ENCODE measurements at regions not wholly inside any gene's neighbourhood (a gene's known extent, or its start where the extent isn't known, plus 50 kb on each side); places are given as distances from the start of the nearest gene placed in this dataset.

DNA sequence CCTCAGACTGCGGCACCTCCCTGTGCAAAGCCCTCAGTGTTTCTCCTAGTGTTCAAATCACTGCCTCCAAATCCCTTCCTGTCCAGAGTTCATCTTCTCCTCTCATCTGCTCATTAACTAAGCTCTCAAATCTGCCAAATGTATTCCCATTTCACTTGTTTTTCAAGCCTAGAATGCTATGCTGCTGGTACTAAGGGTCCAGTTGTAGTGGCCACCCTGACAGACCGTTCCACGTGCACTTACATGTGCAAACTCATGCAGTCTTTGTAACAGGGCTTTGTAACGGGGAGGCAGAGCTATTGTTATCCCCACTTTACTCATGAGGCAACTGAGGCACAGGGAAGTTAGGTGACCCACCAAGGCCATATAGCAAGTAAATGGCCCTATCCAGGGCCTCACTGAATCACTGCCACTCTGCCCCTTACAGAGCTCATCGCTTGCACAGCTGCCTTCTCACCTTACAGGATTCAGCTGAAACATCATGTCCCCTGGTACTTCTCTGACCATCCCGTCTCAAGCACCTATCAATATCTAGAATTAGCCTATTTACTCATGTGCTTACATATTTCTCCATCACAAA lies 153.0 kb upstream of the PDE1C start:
- H4K20me1 ChIP-seq (ENCODE audit: insufficient read depth, low read length): no peaks in the 10 kb centered on the region
- intact Hi-C loops (cut with micrococcal nuclease; ENCODE audit: unreplicated experiment): no loop called here
- no peaks in the 10 kb centered on the region for H3K36me3 ChIP-seq (ENCODE audit: insufficient read depth, low read length)
- no peaks in the 10 kb centered on the region for H3K9me2 ChIP-seq (ENCODE audit: insufficient read depth, low read length)
- ChIA-PET POLR2A (no interaction called here), CTCF (ENCODE audit: unreplicated experiment) (no interaction called here)
- no peak overlapping the region for H3K27ac ChIP-seq (ENCODE audit: low read depth, low read length, poor library complexity, severe bottlenecking)
- no peak overlapping the region for H3K4me2 ChIP-seq (ENCODE audit: low read length)
- H3K4me3 ChIP-seq (ENCODE audit: low read depth, low read length, poor library complexity, severe bottlenecking): no peak overlapping the region
- BruUV-seq (replicated peaks): no TSS peak
- no peak overlapping the region for H2AFZ ChIP-seq (ENCODE audit: low read length)
- H3K79me2 ChIP-seq (ENCODE audit: insufficient read depth, low read depth, low read length): no peaks in the 10 kb centered on the region
- TF ChIP-seq, protein P1, sequence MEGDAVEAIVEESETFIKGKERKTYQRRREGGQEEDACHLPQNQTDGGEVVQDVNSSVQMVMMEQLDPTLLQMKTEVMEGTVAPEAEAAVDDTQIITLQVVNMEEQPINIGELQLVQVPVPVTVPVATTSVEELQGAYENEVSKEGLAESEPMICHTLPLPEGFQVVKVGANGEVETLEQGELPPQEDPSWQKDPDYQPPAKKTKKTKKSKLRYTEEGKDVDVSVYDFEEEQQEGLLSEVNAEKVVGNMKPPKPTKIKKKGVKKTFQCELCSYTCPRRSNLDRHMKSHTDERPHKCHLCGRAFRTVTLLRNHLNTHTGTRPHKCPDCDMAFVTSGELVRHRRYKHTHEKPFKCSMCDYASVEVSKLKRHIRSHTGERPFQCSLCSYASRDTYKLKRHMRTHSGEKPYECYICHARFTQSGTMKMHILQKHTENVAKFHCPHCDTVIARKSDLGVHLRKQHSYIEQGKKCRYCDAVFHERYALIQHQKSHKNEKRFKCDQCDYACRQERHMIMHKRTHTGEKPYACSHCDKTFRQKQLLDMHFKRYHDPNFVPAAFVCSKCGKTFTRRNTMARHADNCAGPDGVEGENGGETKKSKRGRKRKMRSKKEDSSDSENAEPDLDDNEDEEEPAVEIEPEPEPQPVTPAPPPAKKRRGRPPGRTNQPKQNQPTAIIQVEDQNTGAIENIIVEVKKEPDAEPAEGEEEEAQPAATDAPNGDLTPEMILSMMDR (conservative IDR thresholded peaks at IDR 0.05; ENCODE audit: low read length): no peak
- no peak for TF ChIP-seq EZH2phosphoT487 (IDR thresholded peaks at IDR 0.05; ENCODE audit: borderline replicate concordance, low read depth, low read length)
- DNase-seq (ENCODE audit: low spot score): no peak
- no peaks in the 10 kb centered on the region for H3K9me3 ChIP-seq (ENCODE audit: low read length)
- no peaks in the 10 kb centered on the region for H3K4me1 ChIP-seq (ENCODE audit: insufficient read depth, low read length, poor library complexity, severe bottlenecking)

- Histone ChIP-seq H3K4me2 (ENCODE audit: low read length) (no peak overlapping the region), H3K9me3 (ENCODE audit: low read length) (no peaks in the 10 kb centered on the region), H2AFZ (ENCODE audit: low read length) (no peak overlapping the region), H4K20me1 (ENCODE audit: insufficient read depth, low read length) (no peaks in the 10 kb centered on the region), H3K36me3 (ENCODE audit: insufficient read depth, low read length) (no peaks in the 10 kb centered on the region), H3K4me3 (ENCODE audit: low read depth, low read length, poor library complexity, severe bottlenecking) (no peak overlapping the region), H3K27ac (ENCODE audit: low read depth, low read length, poor library complexity, severe bottlenecking) (no peak overlapping the region), H3K79me2 (ENCODE audit: insufficient read depth, low read depth, low read length) (no peaks in the 10 kb centered on the region), H3K9me2 (ENCODE audit: insufficient read depth, low read length) (no peaks in the 10 kb centered on the region), H3K4me1 (ENCODE audit: insufficient read depth, low read length, poor library complexity, severe bottlenecking) (no peaks in the 10 kb centered on the region)
- BruUV-seq (replicated peaks): no TSS peak
- POLR2A ChIA-PET: interaction anchor here (0.6 kb wide), 1 partner anchor 1197 kb away, joined by 3 read pairs; no protein-coding TSS in a partner anchor
- no peak for DNase-seq (ENCODE audit: low spot score)
- no peak for TF ChIP-seq EZH2phosphoT487 (IDR thresholded peaks at IDR 0.05; ENCODE audit: borderline replicate concordance, low read depth, low read length)
- TF ChIP-seq, protein P1 (conservative IDR thresholded peaks at IDR 0.05; ENCODE audit: low read length): no peak
- CTCF ChIA-PET (ENCODE audit: unreplicated experiment): no interaction called here
- intact Hi-C loops (cut with micrococcal nuclease; ENCODE audit: unreplicated experiment): no loop called here
These were observed 152.2 kb upstream of the PDE1C start for GRCh38 chr7:32222251-32222900.

- no peaks in the 10 kb centered on the region for H3K36me3 ChIP-seq (ENCODE audit: insufficient read depth, low read length)
- H3K4me3 ChIP-seq (ENCODE audit: low read depth, low read length, poor library complexity, severe bottlenecking): no peak overlapping the region
- intact Hi-C loops (cut with micrococcal nuclease; ENCODE audit: unreplicated experiment): no loop called here
- no peaks in the 10 kb centered on the region for H3K9me2 ChIP-seq (ENCODE audit: insufficient read depth, low read length)
- H3K27ac ChIP-seq (ENCODE audit: low read depth, low read length, poor library complexity, severe bottlenecking): no peak overlapping the region
- H3K79me2 ChIP-seq (ENCODE audit: insufficient read depth, low read depth, low read length): no peaks in the 10 kb centered on the region
- H4K20me1 ChIP-seq (ENCODE audit: insufficient read depth, low read length): no peaks in the 10 kb centered on the region
- ChIA-PET CTCF (ENCODE audit: unreplicated experiment) (no interaction called here), POLR2A (no interaction called here)
- no TSS peak for BruUV-seq (replicated peaks)
- H3K9me3 ChIP-seq (ENCODE audit: low read length): no peaks in the 10 kb centered on the region
- TF ChIP-seq EZH2phosphoT487 (IDR thresholded peaks at IDR 0.05; ENCODE audit: borderline replicate concordance, low read depth, low read length): no peak
- TF ChIP-seq, protein P1 (conservative IDR thresholded peaks at IDR 0.05; ENCODE audit: low read length): no peak
- no peak overlapping the region for H2AFZ ChIP-seq (ENCODE audit: low read length)
- DNase-seq (ENCODE audit: low spot score): no peak
- H3K4me1 ChIP-seq (ENCODE audit: insufficient read depth, low read length, poor library complexity, severe bottlenecking): no peaks in the 10 kb centered on the region
- no peak overlapping the region for H3K4me2 ChIP-seq (ENCODE audit: low read length)
These were observed 151.5 kb upstream of the PDE1C start for GRCh38 chr7:32221736-32222135.
